Liver (tissue), 7 donors: ENCODE measurements at regions not wholly inside any gene's neighbourhood (a gene's known extent, or its start where the extent isn't known, plus 50 kb on each side); places are given as distances from the start of the nearest gene placed in this dataset.

Experiments used
- DNase-seq: peaks from one replicate; pipeline ENCODE4 v3.0.0-alpha.2; 2017; ENCODE audit warnings: low spot score
- H3K27ac ChIP-seq, 2 donors: one replicate each; pipeline ENCODE4 v1.7.0; 2013; ENCODE audit warnings: inconsistent platforms in 2 of 2, low read length in 2 of 2, control low read depth in 1 of 2, low read depth in 1 of 2, mild to moderate bottlenecking in 1 of 2
- H3K27me3 ChIP-seq, 4 donors: one replicate each; pipeline versions ENCODE4 v1.6.1 to v1.7.0; 2013; ENCODE audit warnings: low read length in 3 of 4, inconsistent platforms in 1 of 4, mild to moderate bottlenecking in 1 of 4, moderate library complexity in 1 of 4; ENCODE audit not compliant: control insufficient read depth in 4 of 4, insufficient read depth in 4 of 4
- H3K36me3 ChIP-seq, 4 donors: one replicate each; pipeline versions ENCODE4 v1.6.1 to v1.7.0; 2013; ENCODE audit warnings: low read length in 3 of 4, mild to moderate bottlenecking in 3 of 4, low read depth in 1 of 4, moderate library complexity in 1 of 4; ENCODE audit not compliant: control insufficient read depth in 4 of 4, insufficient read depth in 3 of 4
- H3K4me1 ChIP-seq, 4 donors: one replicate each; pipeline versions ENCODE4 v1.6.1 to v1.7.0; 2013; ENCODE audit warnings: low read length in 3 of 4, mild to moderate bottlenecking in 3 of 4, moderate library complexity in 1 of 4; ENCODE audit not compliant: control insufficient read depth in 4 of 4, insufficient read depth in 4 of 4
- H3K4me3 ChIP-seq, 3 donors: one replicate each; pipeline versions ENCODE4 v1.6.1 to v1.7.0; 2013; ENCODE audit warnings: low read length in 3 of 3, control low read depth in 1 of 3, low read depth in 1 of 3, mild to moderate bottlenecking in 1 of 3
- H3K9ac ChIP-seq, 2 donors: one replicate each; pipeline ENCODE4 v1.7.0; 2013; ENCODE audit warnings: low read length in 2 of 2, mild to moderate bottlenecking in 2 of 2, moderate library complexity in 2 of 2, control low read depth in 1 of 2, low read depth in 1 of 2
- H3K9me3 ChIP-seq, 4 donors: one replicate each; pipeline versions ENCODE4 v1.6.1 to v1.7.0; 2013; ENCODE audit warnings: low read length in 3 of 4; ENCODE audit not compliant: control insufficient read depth in 4 of 4
- EGR1 ChIP-seq, 2 donors: IDR thresholded peaks; 2 replicates each; pipeline ENCODE4 v1.6.1; 2016 to 2018; ENCODE audit warnings: antibody characterized with exemption in 2 of 2, low read depth in 2 of 2
- FOXA2 ChIP-seq: IDR thresholded peaks from 2 replicates; pipeline ENCODE4 v1.6.1; 2016; ENCODE audit warnings: antibody characterized with exemption
- GABPA ChIP-seq, 2 donors: IDR thresholded peaks in 1 of 2; conservative IDR thresholded peaks in 1 of 2; 2 replicates each; pipeline ENCODE4 v1.6.1; 2016; ENCODE audit warnings: antibody characterized with exemption in 2 of 2, mild to moderate bottlenecking in 1 of 2, moderate library complexity in 1 of 2
- HNF4A ChIP-seq, 2 donors: conservative IDR thresholded peaks; 2 replicates each; pipeline ENCODE4 v1.6.1; 2016; ENCODE audit warnings: antibody characterized with exemption in 2 of 2, mild to moderate bottlenecking in 2 of 2
- HNF4G ChIP-seq: IDR thresholded peaks from 2 replicates; pipeline ENCODE4 v1.6.1; 2016; ENCODE audit warnings: antibody characterized with exemption
- JUND ChIP-seq, 2 donors: IDR thresholded peaks; 2 replicates each; pipeline ENCODE4 v1.6.1; 2016; ENCODE audit warnings: antibody characterized with exemption in 2 of 2
- NR2F2 ChIP-seq: IDR thresholded peaks from 2 replicates; pipeline ENCODE4 v1.6.1; 2016; ENCODE audit warnings: antibody characterized with exemption
- RAD21 ChIP-seq, 2 donors: IDR thresholded peaks; 2 replicates each; pipeline ENCODE4 v1.6.1; 2016; ENCODE audit warnings: antibody characterized with exemption in 2 of 2, mild to moderate bottlenecking in 2 of 2
- RXRA ChIP-seq, 2 donors: IDR thresholded peaks; 2 replicates each; pipeline ENCODE4 v1.6.1; 2017 to 2018; ENCODE audit warnings: antibody characterized with exemption in 2 of 2, mild to moderate bottlenecking in 1 of 2
- SP1 ChIP-seq: IDR thresholded peaks from 2 replicates; pipeline ENCODE4 v1.6.1; 2018; ENCODE audit warnings: antibody characterized with exemption, mild to moderate bottlenecking
- TAF1 ChIP-seq: conservative IDR thresholded peaks from 2 replicates; pipeline ENCODE4 v1.6.1; 2016; ENCODE audit warnings: antibody characterized with exemption, mild to moderate bottlenecking
- YY1 ChIP-seq: IDR thresholded peaks from 2 replicates; pipeline ENCODE4 v1.6.1; 2016; ENCODE audit warnings: antibody characterized with exemption, mild to moderate bottlenecking
- TF ChIP-seq, protein P1 (sequence below): IDR thresholded peaks from 2 replicates; pipeline ENCODE4 v1.6.1; 2016; ENCODE audit warnings: antibody characterized with exemption
- TF ChIP-seq, protein P2 (sequence below): IDR thresholded peaks from 2 replicates; pipeline ENCODE4 v1.6.1; 2016; ENCODE audit warnings: antibody characterized with exemption
- TF ChIP-seq, protein P3 (sequence below): IDR thresholded peaks from 2 replicates; pipeline ENCODE4 v1.6.1; 2016; ENCODE audit warnings: antibody characterized with exemption
- TF ChIP-seq, protein P4 (sequence below): IDR thresholded peaks from 2 replicates; pipeline ENCODE4 v1.6.1; 2016; ENCODE audit warnings: antibody characterized with exemption, mild to moderate bottlenecking
- TF ChIP-seq, protein P5 (sequence below): fragments of 150-350 bp; IDR thresholded peaks from 2 replicates; pipeline ENCODE4 v1.5.1; 2017; ENCODE audit warnings: improper control_type of control experiment, low read depth, low read length; ENCODE audit not compliant: missing input control
- donor health status: healthy.
- donor health status: healthy.
- donor health status: healthy.
- donor health status: healthy.

DNA sequence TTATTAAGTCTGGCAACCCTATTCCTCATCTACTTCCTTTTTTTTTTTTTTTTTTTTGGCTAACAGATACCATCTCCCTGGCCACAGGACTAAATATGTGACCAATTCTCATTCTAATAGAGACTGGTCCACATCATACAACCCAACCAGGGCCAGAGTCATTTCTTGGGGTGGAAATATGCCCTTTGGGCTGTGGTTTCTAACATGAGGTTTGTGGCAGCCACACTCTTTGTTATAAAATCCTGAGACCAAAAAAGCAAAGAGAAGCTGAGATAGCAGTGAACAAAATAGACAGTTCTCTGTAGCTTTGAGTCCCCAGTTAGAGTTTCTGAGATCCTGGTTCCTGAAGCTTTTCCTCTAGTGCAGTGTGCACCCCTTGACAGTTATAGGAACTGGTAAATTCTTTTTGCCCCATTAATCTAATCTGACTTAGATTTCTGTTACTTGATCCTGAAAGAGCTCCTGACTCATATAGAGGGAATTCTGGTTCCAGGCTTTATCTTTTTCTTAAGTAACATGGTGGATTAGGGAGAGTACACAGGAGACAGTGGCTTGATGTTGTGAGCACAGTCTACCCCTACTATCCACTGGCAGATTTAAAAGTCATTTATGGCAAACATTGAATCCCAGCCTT is 86.8 kb downstream of the MAIP1 start:
- H3K4me1 ChIP-seq, result peaks cover 0 to 8% (median 3%) of the 10 kb centered on the region in 4 donors

DNA sequence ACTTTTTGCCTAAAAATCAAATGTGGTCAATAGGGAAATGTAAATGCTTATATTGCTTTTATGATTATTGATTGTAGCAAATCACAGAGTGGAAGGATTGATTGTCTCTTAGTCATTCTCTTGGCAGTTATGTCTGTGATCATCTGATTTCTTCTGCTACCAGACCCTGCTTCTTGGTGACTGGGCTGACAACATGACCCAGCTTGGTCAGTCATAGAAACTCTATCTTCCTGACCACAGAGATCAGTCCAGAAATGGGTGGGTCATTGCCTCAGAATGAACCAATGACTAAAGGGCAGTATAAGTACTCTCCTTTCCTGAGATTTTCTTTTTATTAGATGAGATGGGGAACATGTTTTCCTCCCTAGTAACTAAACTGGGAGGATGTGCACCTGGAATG is 87.6 kb downstream of the MAIP1 start:
- no peaks in the 10 kb centered on the region for H3K27me3 ChIP-seq
- H3K27ac ChIP-seq, result no peak overlapping the region
- H3K9ac ChIP-seq, result no peak overlapping the region
- TF ChIP-seq YY1 (no peak), HNF4G (no peak), EGR1 (IDR thresholded peaks at IDR 0.05; ENCODE audit: low read depth in 2 of 2) (no peak), RAD21 (IDR thresholded peaks at IDR 0.05) (no peak), FOXA2 (no peak), HNF4A (conservative IDR thresholded peaks at IDR 0.05) (no peak), SP1 (no peak), JUND (IDR thresholded peaks at IDR 0.05) (no peak), RXRA (IDR thresholded peaks at IDR 0.05) (no peak), GABPA (IDR thresholded peaks at IDR 0.05 in 1 of 2, conservative IDR thresholded peaks at IDR 0.05 in 1 of 2) (no peak), NR2F2 (no peak)
- TF ChIP-seq, protein P1, sequence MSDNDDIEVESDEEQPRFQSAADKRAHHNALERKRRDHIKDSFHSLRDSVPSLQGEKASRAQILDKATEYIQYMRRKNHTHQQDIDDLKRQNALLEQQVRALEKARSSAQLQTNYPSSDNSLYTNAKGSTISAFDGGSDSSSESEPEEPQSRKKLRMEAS, result no peak
- TF ChIP-seq, protein P2, sequence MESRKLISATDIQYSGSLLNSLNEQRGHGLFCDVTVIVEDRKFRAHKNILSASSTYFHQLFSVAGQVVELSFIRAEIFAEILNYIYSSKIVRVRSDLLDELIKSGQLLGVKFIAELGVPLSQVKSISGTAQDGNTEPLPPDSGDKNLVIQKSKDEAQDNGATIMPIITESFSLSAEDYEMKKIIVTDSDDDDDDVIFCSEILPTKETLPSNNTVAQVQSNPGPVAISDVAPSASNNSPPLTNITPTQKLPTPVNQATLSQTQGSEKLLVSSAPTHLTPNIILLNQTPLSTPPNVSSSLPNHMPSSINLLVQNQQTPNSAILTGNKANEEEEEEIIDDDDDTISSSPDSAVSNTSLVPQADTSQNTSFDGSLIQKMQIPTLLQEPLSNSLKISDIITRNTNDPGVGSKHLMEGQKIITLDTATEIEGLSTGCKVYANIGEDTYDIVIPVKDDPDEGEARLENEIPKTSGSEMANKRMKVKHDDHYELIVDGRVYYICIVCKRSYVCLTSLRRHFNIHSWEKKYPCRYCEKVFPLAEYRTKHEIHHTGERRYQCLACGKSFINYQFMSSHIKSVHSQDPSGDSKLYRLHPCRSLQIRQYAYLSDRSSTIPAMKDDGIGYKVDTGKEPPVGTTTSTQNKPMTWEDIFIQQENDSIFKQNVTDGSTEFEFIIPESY, result no peak
- TF ChIP-seq, protein P3, sequence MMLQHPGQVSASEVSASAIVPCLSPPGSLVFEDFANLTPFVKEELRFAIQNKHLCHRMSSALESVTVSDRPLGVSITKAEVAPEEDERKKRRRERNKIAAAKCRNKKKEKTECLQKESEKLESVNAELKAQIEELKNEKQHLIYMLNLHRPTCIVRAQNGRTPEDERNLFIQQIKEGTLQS, result no peak

More for the DNA sequence above, 86.8 kb downstream of the MAIP1 start:
- Histone ChIP-seq H3K9me3 (no peaks in the 10 kb centered on the region), H3K27ac (no peak overlapping the region), H3K4me3 (no peak overlapping the region), H3K36me3 (no peaks in the 10 kb centered on the region), H3K27me3 (no peaks in the 10 kb centered on the region), H3K9ac (no peak overlapping the region)
- TF ChIP-seq, protein P3, result no peak
- TF ChIP-seq, protein P4, sequence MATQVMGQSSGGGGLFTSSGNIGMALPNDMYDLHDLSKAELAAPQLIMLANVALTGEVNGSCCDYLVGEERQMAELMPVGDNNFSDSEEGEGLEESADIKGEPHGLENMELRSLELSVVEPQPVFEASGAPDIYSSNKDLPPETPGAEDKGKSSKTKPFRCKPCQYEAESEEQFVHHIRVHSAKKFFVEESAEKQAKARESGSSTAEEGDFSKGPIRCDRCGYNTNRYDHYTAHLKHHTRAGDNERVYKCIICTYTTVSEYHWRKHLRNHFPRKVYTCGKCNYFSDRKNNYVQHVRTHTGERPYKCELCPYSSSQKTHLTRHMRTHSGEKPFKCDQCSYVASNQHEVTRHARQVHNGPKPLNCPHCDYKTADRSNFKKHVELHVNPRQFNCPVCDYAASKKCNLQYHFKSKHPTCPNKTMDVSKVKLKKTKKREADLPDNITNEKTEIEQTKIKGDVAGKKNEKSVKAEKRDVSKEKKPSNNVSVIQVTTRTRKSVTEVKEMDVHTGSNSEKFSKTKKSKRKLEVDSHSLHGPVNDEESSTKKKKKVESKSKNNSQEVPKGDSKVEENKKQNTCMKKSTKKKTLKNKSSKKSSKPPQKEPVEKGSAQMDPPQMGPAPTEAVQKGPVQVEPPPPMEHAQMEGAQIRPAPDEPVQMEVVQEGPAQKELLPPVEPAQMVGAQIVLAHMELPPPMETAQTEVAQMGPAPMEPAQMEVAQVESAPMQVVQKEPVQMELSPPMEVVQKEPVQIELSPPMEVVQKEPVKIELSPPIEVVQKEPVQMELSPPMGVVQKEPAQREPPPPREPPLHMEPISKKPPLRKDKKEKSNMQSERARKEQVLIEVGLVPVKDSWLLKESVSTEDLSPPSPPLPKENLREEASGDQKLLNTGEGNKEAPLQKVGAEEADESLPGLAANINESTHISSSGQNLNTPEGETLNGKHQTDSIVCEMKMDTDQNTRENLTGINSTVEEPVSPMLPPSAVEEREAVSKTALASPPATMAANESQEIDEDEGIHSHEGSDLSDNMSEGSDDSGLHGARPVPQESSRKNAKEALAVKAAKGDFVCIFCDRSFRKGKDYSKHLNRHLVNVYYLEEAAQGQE, result no peak
- TF ChIP-seq YY1 (no peak), SP1 (no peak), HNF4G (no peak), JUND (IDR thresholded peaks at IDR 0.05) (no peak), TAF1 (no peak)
- TF ChIP-seq, protein P2, result no peak
- TF ChIP-seq, protein P5, sequence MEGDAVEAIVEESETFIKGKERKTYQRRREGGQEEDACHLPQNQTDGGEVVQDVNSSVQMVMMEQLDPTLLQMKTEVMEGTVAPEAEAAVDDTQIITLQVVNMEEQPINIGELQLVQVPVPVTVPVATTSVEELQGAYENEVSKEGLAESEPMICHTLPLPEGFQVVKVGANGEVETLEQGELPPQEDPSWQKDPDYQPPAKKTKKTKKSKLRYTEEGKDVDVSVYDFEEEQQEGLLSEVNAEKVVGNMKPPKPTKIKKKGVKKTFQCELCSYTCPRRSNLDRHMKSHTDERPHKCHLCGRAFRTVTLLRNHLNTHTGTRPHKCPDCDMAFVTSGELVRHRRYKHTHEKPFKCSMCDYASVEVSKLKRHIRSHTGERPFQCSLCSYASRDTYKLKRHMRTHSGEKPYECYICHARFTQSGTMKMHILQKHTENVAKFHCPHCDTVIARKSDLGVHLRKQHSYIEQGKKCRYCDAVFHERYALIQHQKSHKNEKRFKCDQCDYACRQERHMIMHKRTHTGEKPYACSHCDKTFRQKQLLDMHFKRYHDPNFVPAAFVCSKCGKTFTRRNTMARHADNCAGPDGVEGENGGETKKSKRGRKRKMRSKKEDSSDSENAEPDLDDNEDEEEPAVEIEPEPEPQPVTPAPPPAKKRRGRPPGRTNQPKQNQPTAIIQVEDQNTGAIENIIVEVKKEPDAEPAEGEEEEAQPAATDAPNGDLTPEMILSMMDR, result no peak
- no peak for DNase-seq

More for the DNA sequence above, 87.6 kb downstream of the MAIP1 start:
- Histone ChIP-seq H3K36me3 (no peaks in the 10 kb centered on the region), H3K4me1 (peaks cover 0 to 8% (median 3%) of the 10 kb centered on the region in 4 donors), H3K9me3 (no peaks in the 10 kb centered on the region), H3K4me3 (no peak overlapping the region)
- no peak for DNase-seq
